OCI-LY3 (cell line): ENCODE measurements at regions not wholly inside any gene's neighbourhood (a gene's known extent, or its start where the extent isn't known, plus 50 kb on each side); places are given as distances from the start of the nearest gene placed in this dataset.

Experiments
- H2AFZ ChIP-seq: fragments of 200-600, 300-600 bp; shearing (Covaris generic); 2 replicates; pipeline ENCODE4 v1.6.0; 2014; ENCODE audit warnings: antibody characterized with exemption, low read depth, low read length
- H3K27ac ChIP-seq: fragments of 200-600, 300-600 bp; sonication (generic); 2 replicates; pipeline ENCODE4 v1.5.1; 2014; ENCODE audit warnings: mild to moderate bottlenecking, low read length, moderate library complexity, mixed read lengths
- H3K27me3 ChIP-seq: fragments of 200-600, 300-600 bp; sonication (generic); 2 replicates; pipeline ENCODE4 v1.6.1; 2014; ENCODE audit warnings: low read depth, low read length, mixed read lengths
- H3K36me3 ChIP-seq: fragments of 200-600, 300-600 bp; sonication (generic); replicated peaks from 2 replicates; pipeline ENCODE3; 2014; ENCODE audit warnings: low read depth, low read length, mixed read lengths
- H3K4me1 ChIP-seq: fragments of 300-600, 200-600 bp; sonication (generic); 2 replicates; pipeline ENCODE4 v1.6.1; 2014; ENCODE audit warnings: low read length, mixed read lengths
- H3K4me2 ChIP-seq: fragments of 200-600, 300-600 bp; sonication (generic); 2 replicates; pipeline ENCODE4 v1.6.1; 2014; ENCODE audit warnings: low read length, mixed read lengths
- H3K4me3 ChIP-seq: fragments of 300-600, 200-600 bp; sonication (generic); 2 replicates; pipeline ENCODE4 v1.5.1; 2014; ENCODE audit warnings: antibody characterized with exemption, mild to moderate bottlenecking, low read length, moderate library complexity
- H3K79me2 ChIP-seq: fragments of 300-600, 200-600 bp; shearing (Covaris generic); 2 replicates; pipeline ENCODE4 v1.6.1; 2014; ENCODE audit warnings: mild to moderate bottlenecking, low read length, mixed read lengths
- H3K9ac ChIP-seq: fragments of 300-600, 200-600 bp; shearing (Covaris generic); 2 replicates; pipeline ENCODE4 v1.6.0; 2014; ENCODE audit warnings: mild to moderate bottlenecking, low read length, moderate library complexity
- H3K9me3 ChIP-seq: fragments of 200-600, 300-600 bp; shearing (Covaris generic); 2 replicates; pipeline ENCODE4 v1.6.1; 2014; ENCODE audit warnings: low read length, mixed read lengths; ENCODE audit not compliant: insufficient read depth
- H4K20me1 ChIP-seq: fragments of 200-600, 300-600 bp; sonication (generic); 2 replicates; pipeline ENCODE4 v1.6.1; 2016; ENCODE audit warnings: low read length, mixed read lengths; ENCODE audit not compliant: insufficient read depth
- CTCF ChIP-seq: fragments of 200-600, 300-600 bp; sonication (generic); IDR thresholded peaks from 2 replicates; pipeline ENCODE4 v1.5.1; 2014; ENCODE audit warnings: antibody characterized with exemption, low read length, low read depth
- EZH2phosphoT487 ChIP-seq: fragments of 200-600 bp; shearing (Covaris generic); IDR thresholded peaks from 2 replicates; pipeline ENCODE4 v1.6.1; 2018; ENCODE audit warnings: antibody characterized with exemption, mixed run types, low read depth

GRCh38 chr2:234771980-234772732 is 179.7 kb upstream of the SH3BP4 start:
- H3K4me2 ChIP-seq: no peak overlapping the region
- H3K79me2 ChIP-seq: no peaks in the 10 kb centered on the region
- H3K27ac ChIP-seq: no peak overlapping the region
- H3K4me1 ChIP-seq: no peaks in the 10 kb centered on the region
- H3K36me3 ChIP-seq: no peaks in the 10 kb centered on the region
- H3K4me3 ChIP-seq: no peak overlapping the region
- H3K9ac ChIP-seq: no peak overlapping the region
- H4K20me1 ChIP-seq: no peaks in the 10 kb centered on the region
- no peaks in the 10 kb centered on the region for H3K27me3 ChIP-seq
- no peak overlapping the region for H2AFZ ChIP-seq
- H3K9me3 ChIP-seq: no peaks in the 10 kb centered on the region
- no peak for TF ChIP-seq EZH2phosphoT487
- TF ChIP-seq CTCF: no peak

- TF ChIP-seq CTCF (no peak), EZH2phosphoT487 (no peak)
- Histone ChIP-seq H3K9ac (no peak overlapping the region), H2AFZ (no peak overlapping the region), H3K27ac (no peak overlapping the region), H3K27me3 (no peaks in the 10 kb centered on the region), H3K79me2 (no peaks in the 10 kb centered on the region), H3K9me3 (no peaks in the 10 kb centered on the region), H4K20me1 (no peaks in the 10 kb centered on the region), H3K36me3 (no peaks in the 10 kb centered on the region), H3K4me1 (no peaks in the 10 kb centered on the region), H3K4me2 (no peak overlapping the region), H3K4me3 (no peak overlapping the region)
Observed at GRCh38 chr2:234771176-234771575, 180.6 kb upstream of the SH3BP4 start.

GRCh38 chr2:234770715-234771141 is 181.1 kb upstream of the SH3BP4 start:
- Histone ChIP-seq H3K27ac (no peak overlapping the region), H3K4me2 (no peak overlapping the region), H3K36me3 (no peaks in the 10 kb centered on the region), H3K9me3 (no peaks in the 10 kb centered on the region), H3K4me3 (no peak overlapping the region), H3K9ac (no peak overlapping the region), H3K27me3 (no peaks in the 10 kb centered on the region), H4K20me1 (no peaks in the 10 kb centered on the region), H3K4me1 (0 out of 2 replicates have a peak, but pooled peaks cover 2% of the 10 kb centered on the region), H3K79me2 (no peaks in the 10 kb centered on the region), H2AFZ (no peak overlapping the region)
- TF ChIP-seq CTCF: no peak
- TF ChIP-seq EZH2phosphoT487: no peak

GRCh38 chr2:234770031-234770506 is 181.7 kb upstream of the SH3BP4 start:
- Histone ChIP-seq H3K4me1 (0 out of 2 replicates have a peak, but pooled peaks cover 3% of the 10 kb centered on the region), H3K27ac (no peak overlapping the region), H3K9me3 (no peaks in the 10 kb centered on the region), H3K9ac (no peak overlapping the region), H3K4me3 (no peak overlapping the region), H2AFZ (no peak overlapping the region), H3K36me3 (no peaks in the 10 kb centered on the region), H4K20me1 (no peaks in the 10 kb centered on the region), H3K4me2 (no peak overlapping the region), H3K27me3 (no peaks in the 10 kb centered on the region), H3K79me2 (no peaks in the 10 kb centered on the region)
- TF ChIP-seq EZH2phosphoT487: no peak
- TF ChIP-seq CTCF: no peak
